Vagina (tissue), 2 donors: ENCODE measurements at regions not wholly inside any gene's neighbourhood (a gene's known extent, or its start where the extent isn't known, plus 50 kb on each side); places are given as distances from the start of the nearest gene placed in this dataset.

Source experiments
- DNase-seq, 2 donors: peaks; one replicate each; pipeline ENCODE4 v3.0.0-alpha.2; 2017; ENCODE audit errors: extremely low spot score in 2 of 2
- H3K27ac ChIP-seq: fragments of 200-600 bp; sonication (generic); one replicate; pipeline ENCODE4 v1.5.1; 2019
- H3K27me3 ChIP-seq: fragments of 200-600 bp; sonication (generic); one replicate; pipeline ENCODE4 v1.5.1; 2019
- H3K36me3 ChIP-seq, 2 donors: fragments of 200-600 bp; sonication (generic); one replicate each; pipeline ENCODE4 v1.5.1; 2017 to 2019
- H3K4me1 ChIP-seq: fragments of 200-600 bp; sonication (generic); one replicate; pipeline ENCODE4 v1.5.1; 2019
- H3K4me3 ChIP-seq, 2 donors: fragments of 200-600 bp; sonication (generic); 1 replicate in 1 of 2; 2 replicates in 1 of 2; pipeline ENCODE4 v1.5.1; 2016 to 2019
- H3K9me3 ChIP-seq: fragments of 200-600 bp; sonication (generic); one replicate; pipeline ENCODE4 v1.5.1; 2019
- CTCF ChIP-seq, 3 experiments: fragments of 450-650 bp in 2 of 3; fragments of 200-600 bp in 1 of 3; sonication (generic) in 1 of 3; IDR thresholded peaks; one replicate each; pipeline ENCODE4 v1.5.1; 2017 to 2019; ENCODE audit warnings: antibody characterized with exemption in 3 of 3, mild to moderate bottlenecking in 2 of 3, moderate library complexity in 2 of 3
- POLR2A ChIP-seq, 2 donors: fragments of 450-650 bp; IDR thresholded peaks; one replicate each; pipeline ENCODE4 v1.6.1; 2017; ENCODE audit warnings: antibody characterized with exemption in 2 of 2, mild to moderate bottlenecking in 2 of 2, moderate library complexity in 2 of 2
- POLR2AphosphoS5 ChIP-seq, 2 donors: sonication (generic); formaldehyde crosslinking; IDR thresholded peaks; one replicate each; pipeline ENCODE4 v1.9.0; 2017; ENCODE audit warnings: antibody characterized with exemption in 2 of 2, mild to moderate bottlenecking in 2 of 2, low read depth in 1 of 2; ENCODE audit not compliant: insufficient read depth in 1 of 2
- intact Hi-C: fragments of 100-400 bp; cut with DNase I; formaldehyde crosslinking; loops from one replicate; pipeline ENCODE4 v1.15.1; 2023

- Histone ChIP-seq H3K4me3 (no peak overlapping the region), H3K27ac (no peak overlapping the region), H3K9me3 (no peaks in the 10 kb centered on the region), H3K27me3 (no peaks in the 10 kb centered on the region), H3K36me3 (no peaks in the 10 kb centered on the region), H3K4me1 (no peaks in the 10 kb centered on the region)
- intact Hi-C loops: no loop called here
- TF ChIP-seq CTCF (IDR thresholded peaks at IDR 0.05) (no peak), POLR2AphosphoS5 (IDR thresholded peaks at IDR 0.05; ENCODE audit: insufficient read depth in 1 of 2, low read depth in 1 of 2) (no peak), POLR2A (IDR thresholded peaks at IDR 0.05) (no peak)
- DNase-seq: no peak
These were observed 205.3 kb upstream of the TSHZ2 start for GRCh38 chr20:52766645-52767435.

- TF ChIP-seq POLR2AphosphoS5 (IDR thresholded peaks at IDR 0.05; ENCODE audit: insufficient read depth in 1 of 2, low read depth in 1 of 2) (no peak), POLR2A (IDR thresholded peaks at IDR 0.05) (no peak), CTCF (IDR thresholded peaks at IDR 0.05) (no peak)
- no peaks in the 10 kb centered on the region for H3K27me3 ChIP-seq
- H3K9me3 ChIP-seq: no peaks in the 10 kb centered on the region
- intact Hi-C loops: no loop called here
- no peak overlapping the region for H3K4me3 ChIP-seq
- H3K27ac ChIP-seq: no peak overlapping the region
- no peaks in the 10 kb centered on the region for H3K36me3 ChIP-seq
- no peaks in the 10 kb centered on the region for H3K4me1 ChIP-seq
- DNase-seq: no peak
These were observed 208.8 kb upstream of the TSHZ2 start for GRCh38 chr20:52763321-52763853.

GRCh38 chr20:52761867-52762266, 210.3 kb upstream of the TSHZ2 start:
- Histone ChIP-seq H3K36me3 (no peaks in the 10 kb centered on the region), H3K4me3 (no peak overlapping the region), H3K27ac (no peak overlapping the region), H3K4me1 (no peaks in the 10 kb centered on the region), H3K9me3 (no peaks in the 10 kb centered on the region), H3K27me3 (no peaks in the 10 kb centered on the region)
- DNase-seq: no peak
- intact Hi-C loops: no loop called here
- TF ChIP-seq POLR2A (IDR thresholded peaks at IDR 0.05) (no peak), POLR2AphosphoS5 (IDR thresholded peaks at IDR 0.05; ENCODE audit: insufficient read depth in 1 of 2, low read depth in 1 of 2) (no peak), CTCF (IDR thresholded peaks at IDR 0.05) (no peak)

- Histone ChIP-seq H3K4me1 (no peaks in the 10 kb centered on the region), H3K27ac (no peak overlapping the region), H3K9me3 (no peaks in the 10 kb centered on the region), H3K27me3 (no peaks in the 10 kb centered on the region), H3K4me3 (no peak overlapping the region), H3K36me3 (no peaks in the 10 kb centered on the region)
- TF ChIP-seq POLR2AphosphoS5 (IDR thresholded peaks at IDR 0.05; ENCODE audit: insufficient read depth in 1 of 2, low read depth in 1 of 2) (no peak), POLR2A (IDR thresholded peaks at IDR 0.05) (no peak), CTCF (IDR thresholded peaks at IDR 0.05) (no peak)
- no peak for DNase-seq
- intact Hi-C loops: no loop called here
These were observed 211.4 kb upstream of the TSHZ2 start for GRCh38 chr20:52760791-52761190.

GRCh38 chr20:52757411-52757810, 214.7 kb upstream of the TSHZ2 start:
- H3K27me3 ChIP-seq: no peaks in the 10 kb centered on the region
- H3K9me3 ChIP-seq: no peaks in the 10 kb centered on the region
- H3K36me3 ChIP-seq: no peaks in the 10 kb centered on the region
- no peak for DNase-seq
- TF ChIP-seq POLR2A (IDR thresholded peaks at IDR 0.05): no peak
- no peak for TF ChIP-seq CTCF (IDR thresholded peaks at IDR 0.05)
- no peak for TF ChIP-seq POLR2AphosphoS5 (IDR thresholded peaks at IDR 0.05; ENCODE audit: insufficient read depth in 1 of 2, low read depth in 1 of 2)
- H3K27ac ChIP-seq: no peak overlapping the region
- H3K4me1 ChIP-seq: no peaks in the 10 kb centered on the region
- intact Hi-C loops: no loop called here
- H3K4me3 ChIP-seq: no peak overlapping the region
